ENCODE measurements at regions not wholly inside any gene's neighbourhood (a gene's known extent, or its start where the extent isn't known, plus 50 kb on each side); places are given as distances from the start of the nearest gene placed in this dataset.

DNA sequence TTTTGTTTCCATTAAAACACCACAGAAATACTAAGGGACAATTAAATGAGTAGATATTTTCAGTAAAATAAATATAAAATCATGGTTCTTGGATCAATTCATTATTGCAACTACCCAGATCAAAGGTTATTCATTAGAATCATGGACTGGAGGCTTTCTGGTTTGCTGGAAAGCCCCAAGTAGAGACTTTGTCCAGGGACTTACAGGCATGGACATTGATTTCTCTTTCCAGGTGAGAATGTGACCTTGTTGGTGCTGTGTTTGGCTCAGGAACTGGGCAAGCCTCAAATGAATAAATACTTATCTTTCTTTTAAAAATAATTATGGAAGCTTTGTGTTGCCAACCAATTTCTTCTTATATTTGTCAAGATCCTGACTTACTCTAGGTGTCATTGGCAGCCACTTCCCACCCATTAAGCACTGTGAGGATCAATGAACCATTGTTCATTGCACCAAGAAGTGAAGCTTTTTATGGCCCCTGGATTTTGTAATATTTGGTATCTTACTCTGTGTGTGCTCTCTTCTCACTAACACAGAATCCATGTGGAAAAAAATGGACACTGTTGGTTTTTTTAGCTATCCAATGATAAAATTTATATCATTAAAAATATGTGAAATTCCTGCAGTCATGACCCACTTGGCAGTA lies 205.8 kb upstream of the NRXN1 start:
- intact Hi-C loops (cut with DNase I), result no loop called here
- no peaks in the 10 kb centered on the region for H3K27me3 ChIP-seq
- H3K27ac ChIP-seq, result no peak overlapping the region
- no peaks in the 10 kb centered on the region for H3K36me3 ChIP-seq
- H3K4me3 ChIP-seq, result no peak overlapping the region
- DNase-seq, result no peak
- TF ChIP-seq POLR2A (IDR thresholded peaks at IDR 0.05) (no peak), POLR2AphosphoS5 (IDR thresholded peaks at IDR 0.05) (no peak)
- TF ChIP-seq, protein P1, sequence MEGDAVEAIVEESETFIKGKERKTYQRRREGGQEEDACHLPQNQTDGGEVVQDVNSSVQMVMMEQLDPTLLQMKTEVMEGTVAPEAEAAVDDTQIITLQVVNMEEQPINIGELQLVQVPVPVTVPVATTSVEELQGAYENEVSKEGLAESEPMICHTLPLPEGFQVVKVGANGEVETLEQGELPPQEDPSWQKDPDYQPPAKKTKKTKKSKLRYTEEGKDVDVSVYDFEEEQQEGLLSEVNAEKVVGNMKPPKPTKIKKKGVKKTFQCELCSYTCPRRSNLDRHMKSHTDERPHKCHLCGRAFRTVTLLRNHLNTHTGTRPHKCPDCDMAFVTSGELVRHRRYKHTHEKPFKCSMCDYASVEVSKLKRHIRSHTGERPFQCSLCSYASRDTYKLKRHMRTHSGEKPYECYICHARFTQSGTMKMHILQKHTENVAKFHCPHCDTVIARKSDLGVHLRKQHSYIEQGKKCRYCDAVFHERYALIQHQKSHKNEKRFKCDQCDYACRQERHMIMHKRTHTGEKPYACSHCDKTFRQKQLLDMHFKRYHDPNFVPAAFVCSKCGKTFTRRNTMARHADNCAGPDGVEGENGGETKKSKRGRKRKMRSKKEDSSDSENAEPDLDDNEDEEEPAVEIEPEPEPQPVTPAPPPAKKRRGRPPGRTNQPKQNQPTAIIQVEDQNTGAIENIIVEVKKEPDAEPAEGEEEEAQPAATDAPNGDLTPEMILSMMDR (IDR thresholded peaks at IDR 0.05), result no peak
- H3K4me1 ChIP-seq, result no peaks in the 10 kb centered on the region
- peaks cover 0 to 5% (median 0%) of the 10 kb centered on the region in 4 donors for H3K9me3 ChIP-seq

DNA sequence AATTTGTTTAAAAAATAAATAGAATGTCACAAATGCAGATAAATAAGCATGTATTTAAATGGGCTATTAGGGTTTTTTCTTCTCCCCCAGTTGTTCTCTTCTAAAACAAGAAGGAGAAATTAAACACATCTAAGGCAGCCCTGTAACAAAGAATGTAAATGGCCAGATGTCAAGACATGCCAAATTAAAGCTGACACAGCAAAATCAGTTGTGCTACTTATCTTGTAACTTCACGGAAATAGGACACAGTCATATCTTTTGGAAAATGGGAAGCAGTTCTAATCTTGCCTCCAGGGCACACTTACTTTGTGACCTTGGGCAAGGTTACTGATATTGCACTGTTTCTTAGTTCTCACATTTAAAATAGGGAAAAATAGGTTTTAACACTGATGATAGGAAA lies 200.1 kb upstream of the NRXN1 start:
- DNase-seq, result no peak
- Histone ChIP-seq H3K4me1 (no peaks in the 10 kb centered on the region), H3K4me3 (no peak overlapping the region), H3K36me3 (no peaks in the 10 kb centered on the region), H3K27me3 (no peaks in the 10 kb centered on the region), H3K9me3 (peaks cover 0 to 8% (median 0%) of the 10 kb centered on the region in 4 donors), H3K27ac (no peak overlapping the region)
- 67% methylated on average over 1 of the region's 1 CpG for WGBS, 2 donors
- TF ChIP-seq, protein P1 (IDR thresholded peaks at IDR 0.05), result no peak
- TF ChIP-seq POLR2A (IDR thresholded peaks at IDR 0.05) (no peak), EP300 (IDR thresholded peaks at IDR 0.05) (no peak), POLR2AphosphoS5 (IDR thresholded peaks at IDR 0.05) (no peak)
- intact Hi-C loops (cut with DNase I), result no loop called here

DNA sequence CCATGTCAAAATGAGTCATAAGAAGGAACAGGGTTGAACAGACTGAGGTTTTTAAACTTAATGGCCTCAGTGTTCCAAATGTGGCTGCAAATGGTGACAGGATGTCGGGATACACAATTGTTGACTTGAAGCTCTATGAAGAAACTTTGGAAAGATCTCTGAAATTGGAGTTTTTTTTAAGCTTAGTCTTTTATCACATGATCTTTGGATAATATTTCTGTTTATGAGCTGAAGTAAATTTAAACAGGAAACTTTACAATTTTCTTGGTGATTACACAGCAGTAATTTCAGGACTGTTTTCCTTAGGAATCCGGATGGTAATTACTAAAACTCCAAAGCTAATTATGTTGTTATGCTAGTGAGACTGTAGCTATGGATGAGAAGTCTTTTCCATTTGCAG lies 199.1 kb upstream of the NRXN1 start:
- Histone ChIP-seq H3K4me3 (no peak overlapping the region), H3K27ac (no peak overlapping the region), H3K36me3 (no peaks in the 10 kb centered on the region), H3K4me1 (no peaks in the 10 kb centered on the region), H3K9me3 (peaks cover 0 to 8% (median 0%) of the 10 kb centered on the region in 4 donors), H3K27me3 (no peaks in the 10 kb centered on the region)
- no peak for DNase-seq
- TF ChIP-seq POLR2AphosphoS5 (IDR thresholded peaks at IDR 0.05), result no peak
- no peak for TF ChIP-seq EP300 (IDR thresholded peaks at IDR 0.05)
- no peak for TF ChIP-seq POLR2A (IDR thresholded peaks at IDR 0.05)
- TF ChIP-seq, protein P1 (IDR thresholded peaks at IDR 0.05), result no peak
- 42 to 72% methylated on average over 2 of the region's 2 CpGs for WGBS, 2 donors
- intact Hi-C loops (cut with DNase I), result no loop called here

DNA sequence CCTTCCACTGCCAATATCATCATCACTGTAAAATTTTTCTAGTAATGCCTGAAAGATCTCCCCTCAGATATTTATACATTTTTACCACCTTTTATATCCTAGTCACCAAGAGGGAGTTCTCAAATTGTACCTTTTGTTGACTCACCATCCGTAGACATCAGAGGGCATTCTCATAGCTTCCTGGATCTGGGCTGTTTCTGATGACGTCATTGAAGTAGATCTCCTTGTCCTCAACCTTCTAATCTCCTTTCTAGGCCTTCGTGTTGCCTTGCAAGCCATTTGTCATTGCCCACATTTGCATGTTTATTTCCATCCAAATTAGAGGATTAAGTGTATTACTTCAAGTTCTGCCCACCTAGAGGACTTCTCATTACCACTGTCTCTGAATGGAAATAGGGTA lies 193.4 kb upstream of the NRXN1 start:
- TF ChIP-seq POLR2A (IDR thresholded peaks at IDR 0.05), result no peak
- no peak for TF ChIP-seq EP300 (IDR thresholded peaks at IDR 0.05)
- H3K27ac ChIP-seq, result no peak overlapping the region
- H3K27me3 ChIP-seq, result no peaks in the 10 kb centered on the region
- 53 to 75% methylated on average over 3 of the region's 3 CpGs for WGBS, 2 donors
- DNase-seq, result no peak
- peaks cover 0 to 3% (median 0%) of the 10 kb centered on the region in 4 donors for H3K9me3 ChIP-seq
- intact Hi-C loops (cut with DNase I), result no loop called here
- H3K4me3 ChIP-seq, result no peak overlapping the region
- H3K4me1 ChIP-seq, result no peaks in the 10 kb centered on the region
- no peaks in the 10 kb centered on the region for H3K36me3 ChIP-seq

DNA sequence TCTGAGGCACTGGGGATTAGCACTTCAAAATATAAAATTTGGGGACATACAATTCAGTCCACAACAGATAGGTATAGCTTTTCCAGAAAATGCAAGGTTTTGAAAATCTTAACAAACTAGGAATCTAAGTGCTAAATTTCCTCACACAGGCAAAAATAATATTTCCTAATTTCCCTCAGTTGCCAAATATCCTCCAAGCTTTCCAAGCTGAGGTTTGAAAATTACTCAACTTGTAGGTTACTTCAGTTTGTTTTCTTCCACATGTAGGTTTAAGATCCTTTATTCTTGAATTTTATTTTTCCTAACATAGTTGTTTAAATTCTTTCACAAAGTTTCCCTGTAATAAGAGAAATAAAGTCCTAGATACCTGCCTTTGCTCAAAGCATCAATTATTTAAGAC lies 192.9 kb upstream of the NRXN1 start:
- no peak for DNase-seq
- Histone ChIP-seq H3K27ac (no peak overlapping the region), H3K36me3 (no peaks in the 10 kb centered on the region), H3K27me3 (no peaks in the 10 kb centered on the region), H3K9me3 (peaks cover 0 to 3% (median 0%) of the 10 kb centered on the region in 4 donors), H3K4me1 (no peaks in the 10 kb centered on the region), H3K4me3 (no peak overlapping the region)
- no peak for TF ChIP-seq EP300 (IDR thresholded peaks at IDR 0.05)
- TF ChIP-seq POLR2AphosphoS5 (IDR thresholded peaks at IDR 0.05), result no peak
- TF ChIP-seq POLR2A (IDR thresholded peaks at IDR 0.05), result no peak
- TF ChIP-seq, protein P1 (IDR thresholded peaks at IDR 0.05), result no peak
- intact Hi-C loops (cut with DNase I), result no loop called here

Data from sigmoid colon (tissue), 6 donors.